HG03135 (cell line): ENCODE measurements at regions not wholly inside any gene's neighbourhood (a gene's known extent, or its start where the extent isn't known, plus 50 kb on each side); places are given as distances from the start of the nearest gene placed in this dataset.

ENCODE experiments used
- ATAC-seq: cut with Tn5 transposase; IDR thresholded peaks from one replicate; pipeline ENCODE4 v1.9.1; 2021; ENCODE audit warnings: mild to moderate bottlenecking, moderate library complexity; ENCODE audit not compliant: unreplicated experiment

DNA sequence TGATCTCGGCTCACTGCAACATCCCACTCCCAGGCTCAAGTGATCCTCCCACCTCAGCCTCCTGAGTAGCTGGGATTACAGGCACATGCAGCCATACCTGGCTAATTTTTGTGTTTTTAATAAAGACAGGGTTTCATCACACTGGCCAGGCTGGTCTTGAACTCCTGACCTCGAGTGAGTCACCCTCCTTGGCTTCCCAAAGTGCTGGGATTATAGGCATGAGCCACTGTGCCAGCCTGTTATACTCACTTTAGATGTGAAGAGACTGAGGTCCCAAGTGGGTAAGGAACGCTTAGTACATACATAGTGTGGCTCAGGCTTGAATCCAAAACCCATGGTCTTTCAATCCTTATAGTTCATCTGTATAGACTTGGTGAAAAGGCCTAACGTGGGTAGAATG lies 63.7 kb upstream of the EPS8L3 start:
- ATAC-seq, result no peak

- no peak for ATAC-seq
Measured at GRCh38 chr1:109826930-109827349, 63.2 kb upstream of the EPS8L3 start.

- no peak for ATAC-seq
Measured at GRCh38 chr1:109826446-109826845, 62.7 kb upstream of the EPS8L3 start.

DNA sequence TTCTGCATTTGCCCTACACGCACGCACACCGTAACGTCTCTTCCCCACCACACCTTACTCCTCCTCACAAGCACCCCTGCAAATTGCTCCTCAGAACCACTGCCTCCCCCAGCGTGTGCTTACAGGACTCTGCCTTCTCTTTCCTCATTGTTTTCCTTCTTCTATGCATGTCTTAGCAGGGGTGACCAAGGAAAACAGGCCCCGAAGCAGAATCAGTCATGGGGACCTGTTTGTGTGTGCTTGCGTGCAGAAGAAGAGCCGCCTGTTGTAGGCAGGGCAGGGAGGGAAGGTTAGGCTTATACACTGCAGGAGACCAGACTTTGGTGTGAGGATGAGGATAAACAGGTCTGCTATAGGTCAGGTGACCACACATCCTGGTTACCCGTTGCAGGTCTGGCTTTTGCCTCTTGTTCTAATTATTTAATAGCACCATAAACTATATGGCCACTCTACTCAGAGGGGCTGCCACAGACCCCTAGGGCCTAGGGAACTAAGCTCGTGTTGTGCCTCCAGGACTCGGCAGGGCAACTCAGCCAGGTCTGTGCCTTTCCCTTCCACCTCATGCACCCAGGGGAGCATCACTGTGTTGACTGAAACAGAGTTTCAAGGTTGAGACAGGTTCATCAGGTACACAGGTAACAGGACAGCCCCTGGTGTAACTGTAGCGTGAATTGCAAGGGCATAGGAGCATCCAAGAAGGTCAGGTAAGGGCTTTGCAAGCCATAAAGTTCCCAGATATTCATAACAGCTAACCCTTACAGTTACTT lies 60.8 kb upstream of the EPS8L3 start:
- ATAC-seq, result no peak

DNA sequence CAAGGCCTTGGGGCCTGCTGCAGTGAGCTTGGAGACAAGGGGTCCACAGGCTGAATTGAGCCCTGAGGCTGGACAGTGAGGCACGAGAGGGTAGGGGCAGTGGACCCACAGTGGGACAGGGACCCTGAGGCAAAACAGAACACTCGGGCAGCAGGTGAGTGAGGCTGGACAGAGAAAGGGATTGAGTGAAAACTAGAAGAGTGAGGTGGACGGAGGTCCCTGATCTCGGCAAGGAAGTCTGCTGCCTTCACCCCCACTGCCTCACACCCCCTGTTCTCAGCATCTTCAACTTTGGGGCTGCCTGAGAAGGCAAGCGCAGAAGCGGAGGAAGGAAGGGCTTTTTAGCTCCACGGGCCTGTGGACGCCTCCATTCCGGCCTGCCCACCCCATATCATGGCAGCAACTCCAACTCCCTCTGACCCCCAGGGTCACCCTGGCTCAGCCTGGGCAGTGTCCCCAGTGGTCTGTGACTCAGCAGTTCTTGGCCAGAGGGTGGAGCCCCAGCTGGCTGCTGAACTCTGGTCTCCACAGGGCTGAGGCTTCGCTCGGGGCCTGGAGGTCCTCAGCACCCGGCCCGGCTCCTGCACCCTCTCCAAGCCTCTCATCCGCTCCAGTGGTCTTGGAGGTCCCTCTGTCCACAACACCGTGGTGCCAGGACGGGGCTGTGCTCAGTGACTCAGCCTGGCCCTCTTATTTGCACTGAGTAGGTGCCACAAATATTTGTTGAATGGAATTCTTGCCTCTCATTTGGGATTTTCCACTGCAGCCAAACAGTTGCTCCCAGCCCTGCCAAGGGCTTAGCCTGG lies 60.0 kb upstream of the EPS8L3 start:
- no peak for ATAC-seq

GRCh38 chr1:109822749-109823542 lies 59.2 kb upstream of the EPS8L3 start:
- no peak for ATAC-seq

GRCh38 chr1:109821831-109822745 lies 58.4 kb upstream of the EPS8L3 start:
- no peak for ATAC-seq

GRCh38 chr1:109821221-109821669 lies 57.5 kb upstream of the EPS8L3 start:
- no peak for ATAC-seq

- no peak for ATAC-seq
Measured at GRCh38 chr1:109819906-109820305, 56.2 kb upstream of the EPS8L3 start.

DNA sequence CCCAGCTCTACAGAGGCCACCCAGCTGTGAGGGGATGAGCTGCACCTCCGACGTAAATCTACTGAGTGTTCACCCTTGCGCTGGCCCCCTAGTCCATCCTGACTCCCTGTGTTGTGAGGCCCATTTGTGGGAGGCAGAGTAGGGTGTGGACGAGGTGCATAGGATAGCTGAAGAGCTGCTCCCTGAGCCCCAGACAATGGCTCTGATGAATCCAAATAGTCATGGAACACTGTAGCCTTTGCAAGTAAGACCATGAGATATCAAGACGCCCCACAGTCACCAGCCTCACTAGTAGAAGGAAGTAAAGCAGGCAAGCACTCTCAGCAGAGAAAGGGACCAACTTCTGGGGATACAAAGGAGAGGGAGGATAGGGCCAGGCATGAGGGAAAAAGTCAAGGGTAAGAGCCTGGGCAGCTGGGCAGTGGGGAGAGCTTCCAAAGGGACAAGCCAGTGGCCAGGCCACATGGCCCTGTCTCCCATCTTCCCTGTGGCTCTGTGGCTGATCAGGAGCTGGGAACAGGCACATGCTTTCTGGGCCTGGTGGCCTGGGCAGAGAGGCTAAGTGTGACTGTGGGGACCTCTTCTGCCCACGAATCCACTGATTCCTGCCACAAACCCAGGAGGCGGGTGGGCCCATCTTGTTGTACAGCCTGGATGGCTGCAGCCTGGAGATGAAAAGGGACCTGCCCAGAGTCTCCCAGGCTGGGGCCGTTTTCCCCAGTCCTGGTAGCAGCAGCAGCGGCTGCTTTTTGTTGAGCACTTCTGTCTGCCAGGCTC lies 55.5 kb upstream of the EPS8L3 start:
- no peak for ATAC-seq

- ATAC-seq, result no peak
Measured at GRCh38 chr1:109818271-109818987, 54.7 kb upstream of the EPS8L3 start.

DNA sequence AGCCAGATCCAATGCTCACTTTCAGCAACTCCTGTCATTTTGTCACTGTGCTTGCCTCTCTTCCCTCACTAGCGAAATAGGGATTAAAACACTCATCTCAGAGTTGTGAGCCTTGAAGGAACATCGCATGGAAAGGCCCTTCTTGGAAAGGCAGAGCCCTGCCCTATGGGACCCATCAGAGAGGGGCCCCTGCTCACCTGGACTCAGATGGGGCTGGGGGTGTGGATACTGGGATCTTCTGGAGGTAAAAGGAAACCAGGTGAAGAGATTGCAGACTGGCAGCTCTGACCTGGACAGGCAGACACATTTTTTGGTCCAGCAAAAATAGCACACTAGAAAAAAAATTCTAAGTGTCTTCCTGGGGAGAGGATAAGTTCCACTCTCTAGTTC lies 54.2 kb upstream of the EPS8L3 start:
- ATAC-seq, result no peak

DNA sequence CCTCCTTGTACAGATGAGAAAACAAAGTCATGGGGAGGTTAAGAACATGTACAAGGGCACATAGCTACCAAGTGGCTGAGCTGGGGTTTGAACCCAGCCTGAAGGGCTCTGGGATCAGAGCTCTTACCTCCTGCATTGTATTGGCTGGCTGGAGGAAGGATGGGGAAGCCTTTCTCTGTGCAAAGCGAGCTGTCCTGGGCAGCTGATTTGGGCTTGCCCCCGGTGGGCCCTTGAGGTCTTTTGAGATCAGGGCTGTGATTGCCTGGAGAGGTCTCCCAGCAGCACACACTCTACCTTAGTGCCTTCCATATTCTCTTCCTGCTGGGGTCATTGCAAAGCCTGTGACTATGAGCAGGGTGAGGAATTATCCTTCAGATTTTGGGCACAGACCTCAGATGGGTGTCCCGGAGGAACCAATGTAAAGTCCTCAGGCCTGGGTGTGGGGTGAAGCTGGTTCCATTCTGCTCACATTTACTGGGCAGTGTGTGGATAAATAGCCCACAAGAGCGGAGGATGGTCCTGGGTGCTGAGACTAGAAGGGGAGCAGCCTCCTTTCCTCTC lies 53.3 kb upstream of the EPS8L3 start:
- ATAC-seq, result no peak

DNA sequence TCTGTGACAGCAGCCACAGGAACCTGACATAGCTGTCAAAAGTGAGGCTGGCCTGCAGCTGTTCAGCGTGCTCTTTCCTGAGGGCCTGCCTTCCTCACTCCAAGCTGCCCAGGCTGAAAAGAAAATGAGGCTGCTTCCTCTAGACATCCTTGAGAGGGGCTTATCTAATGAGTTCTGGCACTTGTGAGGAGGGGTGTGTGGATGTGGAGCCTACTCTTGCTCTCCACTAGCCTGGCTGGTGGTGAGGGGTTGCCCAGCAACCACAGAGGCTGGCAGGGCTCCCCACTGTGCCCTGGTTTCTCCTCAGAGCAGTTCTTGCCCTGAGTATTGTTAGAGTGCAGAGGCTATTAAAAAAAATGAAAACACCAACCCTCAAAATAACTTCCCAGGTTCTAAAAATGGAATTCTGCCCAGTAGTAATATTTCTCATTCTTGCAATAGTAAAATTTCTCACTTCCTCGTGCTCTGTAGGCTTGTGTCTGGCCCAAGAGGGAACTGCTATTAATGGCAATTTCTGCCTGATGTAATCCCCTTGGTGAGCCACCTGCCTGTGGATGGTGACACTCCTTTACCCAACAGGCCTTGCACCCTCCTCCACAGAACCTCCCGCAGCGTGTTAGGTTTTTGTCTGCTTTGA lies 52.6 kb upstream of the EPS8L3 start:
- ATAC-seq, result peak; percentile 79

GRCh38 chr1:109815809-109816174 lies 52.1 kb upstream of the EPS8L3 start:
- ATAC-seq, result no peak

DNA sequence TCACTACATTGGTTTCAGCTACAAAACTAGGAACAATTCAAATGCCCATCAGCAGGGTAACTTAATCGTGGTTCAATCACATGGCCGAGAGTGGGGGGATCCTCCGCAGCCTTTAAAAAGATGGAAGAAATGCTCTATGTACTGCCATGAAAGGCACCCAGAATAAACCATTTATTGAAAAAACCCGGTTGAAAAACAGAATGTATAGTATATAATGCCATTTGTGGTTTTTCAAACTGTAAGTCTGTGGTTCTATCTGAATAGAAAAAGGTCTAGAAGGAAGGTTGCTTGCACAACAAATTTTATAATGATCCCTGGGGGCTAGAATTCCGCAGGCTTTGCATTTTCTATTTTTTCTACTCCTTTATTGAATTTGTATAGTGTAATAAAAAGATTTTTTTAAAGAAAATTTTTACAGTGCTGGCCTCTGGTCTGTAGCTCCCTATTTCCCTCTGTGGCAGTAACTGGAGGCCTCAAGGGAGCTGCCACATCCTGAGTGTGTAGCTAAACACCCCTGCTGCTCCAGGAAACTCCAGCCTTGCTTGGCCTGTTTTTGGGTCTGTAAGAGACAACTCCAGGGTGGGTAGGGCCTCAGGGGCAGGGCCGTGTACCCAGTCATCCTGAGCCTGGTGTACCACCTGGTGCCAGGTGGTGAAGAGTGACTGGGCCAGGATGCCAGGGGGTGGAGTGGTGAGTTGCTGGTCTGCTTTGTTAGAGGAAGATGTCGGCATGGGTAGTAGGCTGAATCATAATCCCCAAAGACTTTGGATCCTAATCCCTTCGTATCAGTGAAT lies 51.5 kb upstream of the EPS8L3 start:
- ATAC-seq, result no peak

DNA sequence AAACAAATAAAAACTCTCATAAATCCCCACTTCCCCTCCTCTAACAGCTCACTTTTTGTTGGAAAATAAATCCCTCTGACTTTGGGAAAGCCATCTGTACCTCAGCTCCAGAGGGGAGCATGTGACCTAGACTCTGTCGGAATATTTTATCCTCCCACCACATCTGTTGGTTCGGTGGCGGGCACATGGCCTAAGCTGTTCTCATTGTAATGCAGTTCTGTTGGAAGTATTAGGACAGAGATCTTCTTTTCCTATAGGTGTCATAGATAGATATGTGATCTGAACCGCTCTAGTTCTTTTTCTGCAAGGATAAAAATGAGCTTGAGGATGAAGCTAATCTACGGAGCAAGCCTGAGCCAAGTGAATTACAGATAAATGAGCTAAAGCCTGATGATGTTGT lies 50.5 kb upstream of the EPS8L3 start:
- no peak for ATAC-seq
